GM21528 (cell line): ENCODE measurements at regions not wholly inside any gene's neighbourhood (a gene's known extent, or its start where the extent isn't known, plus 50 kb on each side); places are given as distances from the start of the nearest gene placed in this dataset.

ENCODE experiments used
- ATAC-seq: cut with Tn5 transposase; IDR thresholded peaks from one replicate; pipeline ENCODE4 v1.9.1; 2021; ENCODE audit warnings: mild to moderate bottlenecking, moderate library complexity; ENCODE audit not compliant: unreplicated experiment, low FRiP score

GRCh38 chr5:133698646-133699526 is 86.5 kb upstream of the FSTL4 start:
- no peak for ATAC-seq

- ATAC-seq, result no peak
These were observed 85.9 kb upstream of the FSTL4 start for GRCh38 chr5:133698259-133698554.

- no peak for ATAC-seq
These were observed 85.4 kb upstream of the FSTL4 start for GRCh38 chr5:133697536-133698258.

- ATAC-seq, result no peak
These were observed 84.6 kb upstream of the FSTL4 start for GRCh38 chr5:133696782-133697507.

- ATAC-seq, result no peak
These were observed 83.8 kb upstream of the FSTL4 start for GRCh38 chr5:133696006-133696584.

GRCh38 chr5:133694181-133694831 is 82.0 kb upstream of the FSTL4 start:
- ATAC-seq, result no peak

GRCh38 chr5:133691448-133691847 is 79.1 kb upstream of the FSTL4 start:
- ATAC-seq, result no peak

GRCh38 chr5:133690746-133691145 is 78.4 kb upstream of the FSTL4 start:
- no peak for ATAC-seq

GRCh38 chr5:133688391-133688790 is 76.0 kb upstream of the FSTL4 start:
- no peak for ATAC-seq

- ATAC-seq, result no peak
These were observed 75.1 kb upstream of the FSTL4 start for GRCh38 chr5:133687212-133688061.

GRCh38 chr5:133686566-133686965 is 74.2 kb upstream of the FSTL4 start:
- ATAC-seq, result no peak

GRCh38 chr5:133685402-133686018 is 73.2 kb upstream of the FSTL4 start:
- no peak for ATAC-seq

GRCh38 chr5:133683646-133684596 is 71.6 kb upstream of the FSTL4 start:
- ATAC-seq, result no peak

GRCh38 chr5:133682451-133682850 is 70.1 kb upstream of the FSTL4 start:
- ATAC-seq, result no peak

- ATAC-seq, result no peak
These were observed 69.6 kb upstream of the FSTL4 start for GRCh38 chr5:133681896-133682295.

- no peak for ATAC-seq
These were observed 68.7 kb upstream of the FSTL4 start for GRCh38 chr5:133680830-133681565.

- ATAC-seq, result no peak
These were observed 67.2 kb upstream of the FSTL4 start for GRCh38 chr5:133679534-133679933.
